HEK293 (cell line): ENCODE measurements at regions not wholly inside any gene's neighbourhood (a gene's known extent, or its start where the extent isn't known, plus 50 kb on each side); places are given as distances from the start of the nearest gene placed in this dataset.

Experiments used
- CTCF ChIA-PET: fragments of 350-600 bp; formaldehyde crosslinking; extraction: SDS; loops from one replicate; lab custom pipeline; 2021; ENCODE audit warnings: antibody characterized with exemption; lab: Yijun Ruan, JAX
- POLR2A ChIA-PET: fragments of 300-600 bp; formaldehyde crosslinking; extraction: SDS; loops from one replicate; lab custom pipeline; 2020; ENCODE audit warnings: antibody characterized with exemption, inconsistent platforms; lab: Yijun Ruan, JAX
- H3K27ac ChIP-seq: fragments of 200-500 bp; sonication (Bioruptor generic); 2 replicates; pipeline ENCODE4 v1.5.1; 2014; ENCODE audit warnings: low read depth, low read length, control low read depth, inconsistent platforms; ENCODE audit errors: extremely low read depth
- H3K36me3 ChIP-seq, 2 experiments: fragments of 200-500 bp in 1 of 2; sonication (Bioruptor generic) in 1 of 2; 1 replicate in 1 of 2; 2 replicates in 1 of 2; pipeline ENCODE4 v1.5.1; 2014 to 2017; ENCODE audit warnings: inconsistent platforms in 2 of 2, low read length in 2 of 2; ENCODE audit not compliant: control insufficient read depth in 2 of 2, insufficient read depth in 1 of 2
- H3K4me1 ChIP-seq: fragments of 200-500 bp; sonication (Bioruptor generic); 2 replicates; pipeline ENCODE4 v1.5.1; 2014; ENCODE audit warnings: mild to moderate bottlenecking, low read length, inconsistent platforms; ENCODE audit not compliant: control insufficient read depth, insufficient read depth
- H3K4me3 ChIP-seq: 2 replicates; pipeline ENCODE4 v1.5.1; 2011; ENCODE audit warnings: low read depth, mild to moderate bottlenecking, control low read depth, low read length, moderate library complexity
- H3K9me3 ChIP-seq: fragments of 200-500 bp; sonication (Bioruptor generic); 2 replicates; pipeline ENCODE4 v1.5.1; 2014; ENCODE audit warnings: low read depth, low read length, inconsistent platforms; ENCODE audit not compliant: control insufficient read depth, insufficient read depth
- FEZF1 ChIP-seq: fragments of 450-650 bp; formaldehyde crosslinking; IDR thresholded peaks from 2 replicates; pipeline ENCODE4 v1.5.1; 2016; ENCODE audit warnings: missing biosample characterization, missing genetic modification characterization
- HOXA7 ChIP-seq: sonication (generic); formaldehyde crosslinking; IDR thresholded peaks from 2 replicates; pipeline ENCODE4 v1.8.1; 2022; ENCODE audit warnings: missing genetic modification reagents, borderline replicate concordance
- MZF1 ChIP-seq: fragments of 450-650 bp; formaldehyde crosslinking; IDR thresholded peaks from 2 replicates; pipeline ENCODE4 v1.5.1; 2017; ENCODE audit warnings: missing biosample characterization, missing genetic modification characterization, borderline replicate concordance
- OVOL3 ChIP-seq: fragments of 450-650 bp; formaldehyde crosslinking; IDR thresholded peaks from 2 replicates; pipeline ENCODE4 v1.5.1; 2016; ENCODE audit warnings: missing biosample characterization, missing genetic modification characterization
- PRDM6 ChIP-seq: fragments of 450-650 bp; formaldehyde crosslinking; IDR thresholded peaks from 2 replicates; pipeline ENCODE4 v1.5.1; 2017; ENCODE audit warnings: missing biosample characterization, missing genetic modification characterization
- SCRT2 ChIP-seq: fragments of 450-650 bp; formaldehyde crosslinking; IDR thresholded peaks from 2 replicates; pipeline ENCODE4 v1.5.1; 2016; ENCODE audit warnings: missing biosample characterization, missing genetic modification characterization
- SETDB1 ChIP-seq: IDR thresholded peaks from one replicate; pipeline ENCODE4 v1.6.1; 2017; ENCODE audit warnings: mild to moderate bottlenecking, low read length, moderate library complexity, mixed read lengths; ENCODE audit not compliant: insufficient read length
- SP3 ChIP-seq: fragments of 450-650 bp; formaldehyde crosslinking; IDR thresholded peaks from 2 replicates; pipeline ENCODE4 v1.5.1; 2016; ENCODE audit warnings: missing biosample characterization, missing genetic modification characterization
- YY2 ChIP-seq: fragments of 450-650 bp; formaldehyde crosslinking; IDR thresholded peaks from 2 replicates; pipeline ENCODE4 v1.5.1; 2016; ENCODE audit warnings: missing biosample characterization, missing genetic modification characterization
- ZBTB26 ChIP-seq: fragments of 450-650 bp; formaldehyde crosslinking; optimal IDR thresholded peaks from 2 replicates; pipeline ENCODE3; 2016; ENCODE audit warnings: missing biosample characterization, mild to moderate bottlenecking, missing genetic modification characterization
- ZNF155 ChIP-seq: fragments of 450-650 bp; formaldehyde crosslinking; IDR thresholded peaks from 2 replicates; pipeline ENCODE4 v1.5.1; 2016; ENCODE audit warnings: missing biosample characterization, missing genetic modification characterization
- ZNF202 ChIP-seq: fragments of 450-650 bp; formaldehyde crosslinking; IDR thresholded peaks from 2 replicates; pipeline ENCODE4 v1.5.1; 2016; ENCODE audit warnings: missing biosample characterization, missing genetic modification characterization, borderline replicate concordance
- ZNF311 ChIP-seq: fragments of 450-650 bp; formaldehyde crosslinking; IDR thresholded peaks from 2 replicates; pipeline ENCODE4 v1.5.1; 2017; ENCODE audit warnings: missing biosample characterization, missing genetic modification characterization, borderline replicate concordance
- ZNF449 ChIP-seq: fragments of 450-650 bp; formaldehyde crosslinking; IDR thresholded peaks from 2 replicates; pipeline ENCODE4 v1.5.1; 2017; ENCODE audit warnings: missing biosample characterization, mild to moderate bottlenecking, missing genetic modification characterization, moderate library complexity
- ZNF518A ChIP-seq: fragments of 450-650 bp; formaldehyde crosslinking; conservative IDR thresholded peaks from 2 replicates; pipeline ENCODE4 v1.5.1; 2016; ENCODE audit warnings: low read depth, missing biosample characterization, missing genetic modification characterization
- ZNF530 ChIP-seq: fragments of 450-650 bp; formaldehyde crosslinking; IDR thresholded peaks from 2 replicates; pipeline ENCODE4 v1.5.1; 2016; ENCODE audit warnings: low read depth, missing biosample characterization, missing genetic modification characterization

GRCh38 chr16:65772134-65772732, 594.3 kb upstream of the CDH5 start (continued):
- TF ChIP-seq ZNF530 (tag by site-specific recombination) (no peak), PRDM6 (tag by site-specific recombination) (no peak), OVOL3 (tag by site-specific recombination) (no peak), ZNF311 (tag by site-specific recombination) (no peak), HOXA7 (CRISPR knock-in tag) (no peak)

- Histone ChIP-seq H3K36me3 (no peaks in the 10 kb centered on the region), H3K9me3 (no peaks in the 10 kb centered on the region), H3K4me1 (no peaks in the 10 kb centered on the region), H3K4me3 (no peak overlapping the region), H3K27ac (no peak overlapping the region)
- POLR2A ChIA-PET, result no interaction called here
- TF ChIP-seq SCRT2 (tag by site-specific recombination) (no peak), SP3 (no peak)
- CTCF ChIA-PET, result no interaction called here
Observed at GRCh38 chr16:65771707-65772106, 594.8 kb upstream of the CDH5 start.

- no peak overlapping the region for H3K4me3 ChIP-seq
- ChIA-PET POLR2A (no interaction called here), CTCF (no interaction called here)
- no peak for TF ChIP-seq ZNF518A (tag by site-specific recombination)
- TF ChIP-seq SETDB1, result peak; percentile 50
- H3K9me3 ChIP-seq, result no peaks in the 10 kb centered on the region
- H3K36me3 ChIP-seq, result no peaks in the 10 kb centered on the region
- H3K4me1 ChIP-seq, result no peaks in the 10 kb centered on the region
- no peak overlapping the region for H3K27ac ChIP-seq
Observed at GRCh38 chr16:65770752-65771151, 595.7 kb upstream of the CDH5 start.

- H3K9me3 ChIP-seq, result no peaks in the 10 kb centered on the region
- no peaks in the 10 kb centered on the region for H3K36me3 ChIP-seq
- ChIA-PET POLR2A (no interaction called here), CTCF (interaction anchor here (0.7 kb wide), 1 partner anchor 298 kb away, joined by 3 read pairs; no protein-coding TSS in a partner anchor)
- no peak overlapping the region for H3K4me3 ChIP-seq
- no peaks in the 10 kb centered on the region for H3K4me1 ChIP-seq
- no peak overlapping the region for H3K27ac ChIP-seq
- TF ChIP-seq ZNF202 (no peak), FEZF1 (no peak), ZNF155 (tag by site-specific recombination) (no peak), ZBTB26 (tag by site-specific recombination) (no peak), YY2 (tag by site-specific recombination) (no peak), ZNF449 (tag by site-specific recombination) (no peak), MZF1 (tag by site-specific recombination) (no peak)
Observed at GRCh38 chr16:65769776-65770438, 596.6 kb upstream of the CDH5 start.
